K562 (cell line): ENCODE measurements at regions not wholly inside any gene's neighbourhood (a gene's known extent, or its start where the extent isn't known, plus 50 kb on each side); places are given as distances from the start of the nearest gene placed in this dataset.

Experiments used
- KDM4B ChIP-seq, 2 experiments: fragments of 450-650 bp in 1 of 2; sonication (generic) in 1 of 2; IDR thresholded peaks; 2 replicates each; pipeline ENCODE4 v1.6.1; 2016 to 2017; ENCODE audit warnings: borderline replicate concordance in 2 of 2, antibody characterized with exemption in 1 of 2, low read depth in 1 of 2, mild to moderate bottlenecking in 1 of 2
- THRAP3 ChIP-seq: fragments of 450-650 bp; IDR thresholded peaks from 2 replicates; pipeline ENCODE4 v1.6.1; 2016; ENCODE audit warnings: mild to moderate bottlenecking, inconsistent platforms, borderline replicate concordance
- ZNF263 ChIP-seq: sonication (generic); formaldehyde crosslinking; IDR thresholded peaks from 2 replicates; pipeline ENCODE4 v1.8.0; 2022; ENCODE audit warnings: mild to moderate bottlenecking, missing genetic modification reagents, borderline replicate concordance
- ZNF583 ChIP-seq: fragments of 250-450 bp; sonication (Bioruptor Pico); IDR thresholded peaks from 2 replicates; pipeline ENCODE4 v1.4.0; 2020
- TF ChIP-seq, protein P1 (sequence below), 2 experiments: fragments of 450-650 bp; IDR thresholded peaks; 2 replicates each; pipeline ENCODE4 v1.6.1; 2016
- TF ChIP-seq, protein P2 (sequence below): fragments of 250-450 bp; sonication (Bioruptor Pico); IDR thresholded peaks from 2 replicates; pipeline ENCODE4 v1.4.0; 2020; ENCODE audit warnings: mild to moderate bottlenecking
- TF ChIP-seq, protein P3 (sequence below): fragments of 250-450 bp; sonication (Bioruptor Pico); IDR thresholded peaks from 2 replicates; pipeline ENCODE4 v1.5.0; 2022; ENCODE audit warnings: mild to moderate bottlenecking

DNA sequence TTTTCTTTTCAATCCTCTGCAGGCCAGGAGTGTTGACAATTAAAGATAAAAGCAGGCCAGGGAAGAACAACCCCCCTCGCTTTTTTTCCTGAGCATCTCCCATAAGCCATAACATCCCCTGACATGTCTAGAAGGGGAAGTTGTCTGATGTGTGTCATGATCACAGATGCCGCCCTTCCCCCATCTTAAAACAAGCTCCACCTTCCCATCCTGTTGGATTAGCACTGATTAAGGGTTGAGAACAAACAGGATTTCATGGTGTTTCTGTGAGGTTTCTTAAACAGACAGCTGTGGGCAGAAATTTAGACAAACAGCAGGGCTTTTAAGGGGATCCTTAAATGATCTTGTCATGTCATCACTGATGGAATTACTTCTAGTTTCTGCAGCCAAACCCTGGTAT, 59.4 kb upstream of the UPP2 start (continued):
- TF ChIP-seq, protein P1, sequence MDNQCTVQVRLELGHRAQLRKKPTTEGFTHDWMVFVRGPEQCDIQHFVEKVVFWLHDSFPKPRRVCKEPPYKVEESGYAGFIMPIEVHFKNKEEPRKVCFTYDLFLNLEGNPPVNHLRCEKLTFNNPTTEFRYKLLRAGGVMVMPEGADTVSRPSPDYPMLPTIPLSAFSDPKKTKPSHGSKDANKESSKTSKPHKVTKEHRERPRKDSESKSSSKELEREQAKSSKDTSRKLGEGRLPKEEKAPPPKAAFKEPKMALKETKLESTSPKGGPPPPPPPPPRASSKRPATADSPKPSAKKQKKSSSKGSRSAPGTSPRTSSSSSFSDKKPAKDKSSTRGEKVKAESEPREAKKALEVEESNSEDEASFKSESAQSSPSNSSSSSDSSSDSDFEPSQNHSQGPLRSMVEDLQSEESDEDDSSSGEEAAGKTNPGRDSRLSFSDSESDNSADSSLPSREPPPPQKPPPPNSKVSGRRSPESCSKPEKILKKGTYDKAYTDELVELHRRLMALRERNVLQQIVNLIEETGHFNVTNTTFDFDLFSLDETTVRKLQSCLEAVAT (IDR thresholded peaks at IDR 0.05), result no peak
- TF ChIP-seq, protein P2, sequence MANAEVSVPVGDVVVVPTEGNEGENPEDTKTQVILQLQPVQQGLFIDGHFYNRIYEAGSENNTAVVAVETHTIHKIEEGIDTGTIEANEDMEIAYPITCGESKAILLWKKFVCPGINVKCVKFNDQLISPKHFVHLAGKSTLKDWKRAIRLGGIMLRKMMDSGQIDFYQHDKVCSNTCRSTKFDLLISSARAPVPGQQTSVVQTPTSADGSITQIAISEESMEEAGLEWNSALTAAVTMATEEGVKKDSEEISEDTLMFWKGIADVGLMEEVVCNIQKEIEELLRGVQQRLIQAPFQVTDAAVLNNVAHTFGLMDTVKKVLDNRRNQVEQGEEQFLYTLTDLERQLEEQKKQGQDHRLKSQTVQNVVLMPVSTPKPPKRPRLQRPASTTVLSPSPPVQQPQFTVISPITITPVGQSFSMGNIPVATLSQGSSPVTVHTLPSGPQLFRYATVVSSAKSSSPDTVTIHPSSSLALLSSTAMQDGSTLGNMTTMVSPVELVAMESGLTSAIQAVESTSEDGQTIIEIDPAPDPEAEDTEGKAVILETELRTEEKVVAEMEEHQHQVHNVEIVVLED (CRISPR knock-in tag), result no peak
- TF ChIP-seq, protein P3, sequence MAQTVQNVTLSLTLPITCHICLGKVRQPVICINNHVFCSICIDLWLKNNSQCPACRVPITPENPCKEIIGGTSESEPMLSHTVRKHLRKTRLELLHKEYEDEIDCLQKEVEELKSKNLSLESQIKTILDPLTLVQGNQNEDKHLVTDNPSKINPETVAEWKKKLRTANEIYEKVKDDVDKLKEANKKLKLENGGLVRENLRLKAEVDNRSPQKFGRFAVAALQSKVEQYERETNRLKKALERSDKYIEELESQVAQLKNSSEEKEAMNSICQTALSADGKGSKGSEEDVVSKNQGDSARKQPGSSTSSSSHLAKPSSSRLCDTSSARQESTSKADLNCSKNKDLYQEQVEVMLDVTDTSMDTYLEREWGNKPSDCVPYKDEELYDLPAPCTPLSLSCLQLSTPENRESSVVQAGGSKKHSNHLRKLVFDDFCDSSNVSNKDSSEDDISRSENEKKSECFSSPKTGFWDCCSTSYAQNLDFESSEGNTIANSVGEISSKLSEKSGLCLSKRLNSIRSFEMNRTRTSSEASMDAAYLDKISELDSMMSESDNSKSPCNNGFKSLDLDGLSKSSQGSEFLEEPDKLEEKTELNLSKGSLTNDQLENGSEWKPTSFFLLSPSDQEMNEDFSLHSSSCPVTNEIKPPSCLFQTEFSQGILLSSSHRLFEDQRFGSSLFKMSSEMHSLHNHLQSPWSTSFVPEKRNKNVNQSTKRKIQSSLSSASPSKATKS (CRISPR knock-in tag), result no peak
- TF ChIP-seq ZNF583 (CRISPR knock-in tag) (no peak), ZNF263 (CRISPR knock-in tag) (no peak), THRAP3 (no peak), KDM4B (IDR thresholded peaks at IDR 0.05; ENCODE audit: borderline replicate concordance in 2 of 2, low read depth in 1 of 2) (no peak)
- TF ChIP-seq, all 486 proteins: peak for 0
